ENCODE measurements at regions not wholly inside any gene's neighbourhood (a gene's known extent, or its start where the extent isn't known, plus 50 kb on each side); places are given as distances from the start of the nearest gene placed in this dataset.

GRCh38 chr1:194233069-194233468 lies 1046.7 kb upstream of the B3GALT2 start:
- no peaks in the 10 kb centered on the region for H3K27me3 ChIP-seq (ENCODE audit: control insufficient read depth in 2 of 2, insufficient read depth in 2 of 2, low read length in 2 of 2)
- in situ Hi-C loops (cut with MboI): no loop called here
- H3K4me3 ChIP-seq: no peak overlapping the region
- no peak for ATAC-seq
- POLR2A ChIA-PET: no interaction called here
- no peak for DNase-seq (ENCODE audit: extremely low read depth in 1 of 4, low spot score in 3 of 4)
- FAIRE-seq: no peak
- CTCF ChIA-PET (ENCODE audit: low intra/inter-chr PET ratio): no interaction called here
- no peak overlapping the region for H3K4me2 ChIP-seq (ENCODE audit: insufficient read depth, low read length)
- no peak overlapping the region for H3K27ac ChIP-seq (ENCODE audit: extremely low read depth, low read depth, low read length)
- no peaks in the 10 kb centered on the region for H3K36me3 ChIP-seq (ENCODE audit: control insufficient read depth, insufficient read depth, low read length)
- H3K9me1 ChIP-seq (ENCODE audit: control insufficient read depth, insufficient read depth, low read length): no peaks in the 10 kb centered on the region
- H3K79me2 ChIP-seq (ENCODE audit: control insufficient read depth, insufficient read depth, low read length): no peaks in the 10 kb centered on the region
- H3K4me1 ChIP-seq (replicated peaks in 1 of 2; ENCODE audit: control insufficient read depth in 2 of 2, insufficient read depth in 2 of 2, low read length in 2 of 2): no peaks in the 10 kb centered on the region
- TF ChIP-seq CHCHD3 (CRISPR knock-in tag; IDR thresholded peaks at IDR 0.05): no peak
- no peak for TF ChIP-seq ZNF449 (CRISPR knock-in tag; IDR thresholded peaks at IDR 0.05)
- no peak for TF ChIP-seq GTF3C2 (IDR thresholded peaks at IDR 0.05; ENCODE audit: borderline replicate concordance, extremely low read depth, insufficient read length)
- TF ChIP-seq CBX5 (IDR thresholded peaks at IDR 0.05; ENCODE audit: borderline replicate concordance, low read depth): no peak
- no peak for TF ChIP-seq ZNF354B (CRISPR knock-in tag; IDR thresholded peaks at IDR 0.05)
- TF ChIP-seq RBM25 (IDR thresholded peaks at IDR 0.05; ENCODE audit: low read depth, low read length, severe bottlenecking): no peak
- TF ChIP-seq JUNB (CRISPR knock-in tag; conservative IDR thresholded peaks at IDR 0.05): no peak
- no peak overlapping the region for H2AFZ ChIP-seq (ENCODE audit: low read depth, low read length)
- H3K9ac ChIP-seq (ENCODE audit: insufficient read depth in 1 of 2, low read depth in 2 of 2, low read length in 2 of 2): no peak overlapping the region
- H4K20me1 ChIP-seq (replicated peaks; ENCODE audit: control insufficient read depth, insufficient read depth, low read length): no peaks in the 10 kb centered on the region
- H3K9me3 ChIP-seq (replicated peaks; ENCODE audit: control insufficient read depth, insufficient read depth, low read depth, low read length): no peaks in the 10 kb centered on the region
- intact Hi-C loops (cut with micrococcal nuclease): no loop called here
- BruUV-seq (replicated peaks): no TSS peak
- 4% methylated on average over 2 of the region's 2 CpGs for whole genome bisulfite sequencing (ENCODE audit: insufficient coverage, low coverage, missing lambda C conversion rate)

Data from K562 (cell line).